Calu3 (cell line): ENCODE measurements at regions not wholly inside any gene's neighbourhood (a gene's known extent, or its start where the extent isn't known, plus 50 kb on each side); places are given as distances from the start of the nearest gene placed in this dataset.

ENCODE experiments used
- BruUV-seq: library from RNA; stranded (reverse); fragments of 400-500 nt; replicated peaks from 2 replicates; lab custom pipeline; 2021; lab: Mats Ljungman, UMichigan
- CTCF ChIA-PET: fragments of 300-600 bp; sonication (Branson Sonifier 250); formaldehyde crosslinking; loops from one replicate; lab custom pipeline; 2022; ENCODE audit warnings: antibody characterized with exemption; lab: Charles Lee
- DNase-seq: peaks from one replicate; pipeline ENCODE4 v3.0.0; 2022
- H3K27ac Mint-ChIP-seq: one replicate; pipeline ENCODE4 v1.8.0; 2022; ENCODE audit warnings: mixed read lengths; ENCODE audit not compliant: unreplicated experiment
- H3K27me3 Mint-ChIP-seq: one replicate; pipeline ENCODE4 v1.8.0; 2022; ENCODE audit warnings: mixed read lengths; ENCODE audit not compliant: unreplicated experiment
- H3K36me3 Mint-ChIP-seq: one replicate; pipeline ENCODE4 v1.8.0; 2022; ENCODE audit warnings: mild to moderate bottlenecking, moderate library complexity, mixed read lengths; ENCODE audit not compliant: insufficient read depth, unreplicated experiment
- H3K4me1 Mint-ChIP-seq: one replicate; pipeline ENCODE4 v1.8.0; 2022; ENCODE audit warnings: mild to moderate bottlenecking, low read depth, mixed read lengths; ENCODE audit not compliant: unreplicated experiment
- H3K4me3 Mint-ChIP-seq: one replicate; pipeline ENCODE4 v1.8.0; 2022; ENCODE audit warnings: mild to moderate bottlenecking, low read depth, moderate library complexity, mixed read lengths; ENCODE audit not compliant: unreplicated experiment
- H3K9me3 Mint-ChIP-seq: one replicate; pipeline ENCODE4 v1.8.0; 2022; ENCODE audit warnings: low read depth, mixed read lengths; ENCODE audit not compliant: unreplicated experiment
- CTCF ChIP-seq: fragments of 200-600 bp; IDR thresholded peaks from one replicate; pipeline ENCODE4 v1.8.0; 2022; ENCODE audit warnings: antibody characterized with exemption; ENCODE audit not compliant: unreplicated experiment
- intact Hi-C: fragments of 100-400 bp; cut with micrococcal nuclease; formaldehyde crosslinking; loops from one replicate; pipeline ENCODE4 v1.10.0; 2022; ENCODE audit not compliant: unreplicated experiment

GRCh38 chr22:48957311-48957986 lies 870.2 kb downstream of the BRD1 start:
- no peak overlapping the region for H3K4me3 Mint-ChIP-seq
- intact Hi-C loops: no loop called here
- TF ChIP-seq CTCF: no peak
- no peak overlapping the region for H3K27ac Mint-ChIP-seq
- DNase-seq: no peak
- peaks cover 28% of the 10 kb centered on the region for H3K9me3 Mint-ChIP-seq
- H3K4me1 Mint-ChIP-seq: no peaks in the 10 kb centered on the region
- H3K36me3 Mint-ChIP-seq: peaks cover 7% of the 10 kb centered on the region
- CTCF ChIA-PET: no interaction called here
- H3K27me3 Mint-ChIP-seq: no peaks in the 10 kb centered on the region
- BruUV-seq: no TSS peak

- no TSS peak for BruUV-seq
- H3K27me3 Mint-ChIP-seq: no peaks in the 10 kb centered on the region
- H3K4me3 Mint-ChIP-seq: no peak overlapping the region
- TF ChIP-seq CTCF: no peak
- no peak overlapping the region for H3K27ac Mint-ChIP-seq
- peaks cover 7% of the 10 kb centered on the region for H3K36me3 Mint-ChIP-seq
- DNase-seq: no peak
- H3K4me1 Mint-ChIP-seq: no peaks in the 10 kb centered on the region
- peaks cover 27% of the 10 kb centered on the region for H3K9me3 Mint-ChIP-seq
- intact Hi-C loops: no loop called here
- CTCF ChIA-PET: no interaction called here
Measured at GRCh38 chr22:48955351-48956311, 872.0 kb downstream of the BRD1 start.

DNA sequence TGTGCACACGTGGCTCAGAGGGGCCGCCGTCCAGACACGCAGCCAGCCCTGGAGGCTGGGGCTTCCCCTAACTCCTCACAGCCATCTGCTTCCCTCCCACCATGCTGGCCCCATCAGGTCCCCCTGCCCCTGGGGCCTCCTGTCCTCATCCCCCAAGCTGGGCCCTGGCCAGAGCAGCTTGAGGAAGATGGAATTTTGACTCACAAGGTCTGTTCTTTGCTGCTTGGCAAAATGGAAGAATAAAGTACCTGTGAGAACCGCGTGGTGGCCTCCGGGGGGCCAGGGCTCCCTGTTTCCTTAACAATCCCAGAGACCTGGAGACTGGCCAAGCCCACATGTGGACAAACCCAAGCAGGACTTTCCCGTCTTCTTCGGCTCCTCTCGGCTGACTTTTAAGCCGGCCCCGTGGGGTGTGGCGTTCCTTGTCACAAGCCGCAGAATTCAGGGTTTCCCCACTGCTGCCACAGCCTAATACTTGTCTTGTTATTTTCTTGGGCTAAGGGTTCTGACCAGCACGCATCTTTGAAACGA lies 872.8 kb downstream of the BRD1 start:
- H3K27ac Mint-ChIP-seq: no peak overlapping the region

More for the DNA sequence above, 872.8 kb downstream of the BRD1 start:
- Mint-ChIP-seq H3K4me3 (no peak overlapping the region), H3K36me3 (peaks cover under 1% of the 10 kb centered on the region), H3K4me1 (no peaks in the 10 kb centered on the region), H3K27me3 (no peaks in the 10 kb centered on the region), H3K9me3 (peaks cover 19% of the 10 kb centered on the region)
- DNase-seq: no peak
- CTCF ChIA-PET: interaction anchor here (0.6 kb wide), 1 partner anchor 307 kb away, joined by 3 read pairs; no protein-coding TSS in a partner anchor
- intact Hi-C loops: no loop called here
- no TSS peak for BruUV-seq
- no peak for TF ChIP-seq CTCF
